Neural cell (in vitro differentiated cells): ENCODE measurements at regions not wholly inside any gene's neighbourhood (a gene's known extent, or its start where the extent isn't known, plus 50 kb on each side); places are given as distances from the start of the nearest gene placed in this dataset.

Source experiments
- H2AFZ ChIP-seq: fragments of 200-600, 300-800 bp; sonication (generic), shearing (Covaris generic); 2 replicates; pipeline ENCODE4 v1.6.0; 2014; ENCODE audit warnings: low read depth, mild to moderate bottlenecking, antibody characterized with exemption, low read length, moderate library complexity
- H3F3A ChIP-seq: fragments of 200-600 bp; shearing (Covaris generic); 2 replicates; pipeline ENCODE4 v1.6.1; 2016; ENCODE audit warnings: mild to moderate bottlenecking, moderate library complexity, mixed read lengths, antibody characterized with exemption, low read length; ENCODE audit not compliant: insufficient read depth, poor library complexity, severe bottlenecking
- H3K27ac ChIP-seq: fragments of 200-600, 300-800 bp; sonication (generic), shearing (Covaris generic); 2 replicates; pipeline ENCODE4 v1.5.1; 2014; ENCODE audit warnings: mild to moderate bottlenecking, low read length, moderate library complexity
- H3K27me3 ChIP-seq: fragments of 300-800, 200-600 bp; sonication (generic), shearing (Covaris generic); 2 replicates; pipeline ENCODE4 v1.6.0; 2014; ENCODE audit warnings: mild to moderate bottlenecking, low read depth, low read length, moderate library complexity; ENCODE audit not compliant: insufficient read depth
- H3K36me3 ChIP-seq: fragments of 300-800, 200-600 bp; sonication (generic), shearing (Covaris generic); 2 replicates; pipeline ENCODE4 v1.5.1; 2014; ENCODE audit warnings: mild to moderate bottlenecking, antibody characterized with exemption, low read length, moderate library complexity; ENCODE audit not compliant: insufficient read depth
- H3K4me2 ChIP-seq: fragments of 300-800, 200-600 bp; sonication (generic), shearing (Covaris generic); 2 replicates; pipeline ENCODE4 v1.6.0; 2014; ENCODE audit warnings: mild to moderate bottlenecking, low read length
- H3K4me3 ChIP-seq: fragments of 300-800, 200-600 bp; sonication (generic), shearing (Covaris generic); 2 replicates; pipeline ENCODE4 v1.5.1; 2014; ENCODE audit warnings: mild to moderate bottlenecking, low read length, moderate library complexity
- H3K79me2 ChIP-seq: fragments of 200-600 bp; shearing (Covaris generic); replicated peaks from 2 replicates; pipeline ENCODE4 v1.6.0; 2014; ENCODE audit warnings: mild to moderate bottlenecking, low read length, moderate library complexity; ENCODE audit not compliant: insufficient read depth
- H3K9ac ChIP-seq: fragments of 300-800, 200-600 bp; sonication (generic), shearing (Covaris generic); 2 replicates; pipeline ENCODE4 v1.6.1; 2016; ENCODE audit warnings: mild to moderate bottlenecking, low read length, mixed read lengths
- H3K9me2 ChIP-seq: fragments of 200-600 bp; shearing (Covaris generic); 2 replicates; pipeline ENCODE4 v1.6.1; 2016; ENCODE audit warnings: mild to moderate bottlenecking, low read length, mixed read lengths; ENCODE audit not compliant: insufficient read depth
- H3K9me3 ChIP-seq: fragments of 200-600, 300-800 bp; sonication (generic), shearing (Covaris generic); 2 replicates; pipeline ENCODE4 v1.6.1; 2016; ENCODE audit warnings: mild to moderate bottlenecking, mixed run types, low read length, moderate library complexity, mixed read lengths
- H4K20me1 ChIP-seq: fragments of 200-600 bp; shearing (Covaris generic); 2 replicates; pipeline ENCODE4 v1.6.1; 2016; ENCODE audit warnings: mild to moderate bottlenecking, mixed run types; ENCODE audit not compliant: insufficient read depth
- CTCF ChIP-seq: fragments of 450-650 bp; IDR thresholded peaks from 2 replicates; pipeline ENCODE4 v1.5.1; 2014; ENCODE audit warnings: antibody characterized with exemption, mild to moderate bottlenecking, moderate library complexity; ENCODE audit not compliant: poor library complexity, severe bottlenecking
- EP300 ChIP-seq: fragments of 450-650 bp; conservative IDR thresholded peaks from 2 replicates; pipeline ENCODE4 v1.6.1; 2014; ENCODE audit warnings: antibody characterized with exemption, mild to moderate bottlenecking, moderate library complexity; ENCODE audit not compliant: poor library complexity, severe bottlenecking
- EZH2 ChIP-seq: fragments of 200-600, 300-800 bp; shearing (Covaris generic), sonication (generic); IDR thresholded peaks from 2 replicates; pipeline ENCODE4 v1.6.1; 2014; ENCODE audit warnings: antibody characterized with exemption, low read length, borderline replicate concordance, mild to moderate bottlenecking; ENCODE audit not compliant: insufficient read depth, poor library complexity, severe bottlenecking
- MXI1 ChIP-seq: fragments of 450-650 bp; conservative IDR thresholded peaks from 2 replicates; pipeline ENCODE4 v1.6.1; 2014; ENCODE audit warnings: antibody characterized with exemption, mild to moderate bottlenecking; ENCODE audit not compliant: poor library complexity, severe bottlenecking
- POLR2AphosphoS5 ChIP-seq: IDR thresholded peaks from 2 replicates; pipeline ENCODE4 v1.6.1; 2012
- RAD21 ChIP-seq: fragments of 450-650 bp; conservative IDR thresholded peaks from 2 replicates; pipeline ENCODE4 v1.6.1; 2014; ENCODE audit warnings: antibody characterized with exemption, mild to moderate bottlenecking, moderate library complexity
- REST ChIP-seq: IDR thresholded peaks from 2 replicates; pipeline ENCODE4 v1.6.1; 2012; ENCODE audit warnings: borderline replicate concordance
- SMC3 ChIP-seq: fragments of 450-650 bp; conservative IDR thresholded peaks from 2 replicates; pipeline ENCODE4 v1.6.1; 2014; ENCODE audit warnings: antibody characterized with exemption, mild to moderate bottlenecking, moderate library complexity; ENCODE audit not compliant: poor library complexity
- TAF1 ChIP-seq: IDR thresholded peaks from 2 replicates; pipeline ENCODE4 v1.6.1; 2012; ENCODE audit warnings: low read depth

- no peaks in the 10 kb centered on the region for H3K9me3 ChIP-seq
- H3K27ac ChIP-seq = no peak overlapping the region
- H4K20me1 ChIP-seq = no peaks in the 10 kb centered on the region
- H3F3A ChIP-seq = no peaks in the 10 kb centered on the region
- H2AFZ ChIP-seq = no peak overlapping the region
- no peaks in the 10 kb centered on the region for H3K36me3 ChIP-seq
- no peaks in the 10 kb centered on the region for H3K79me2 ChIP-seq
- no peak overlapping the region for H3K4me2 ChIP-seq
- H3K9ac ChIP-seq = no peak overlapping the region
- TF ChIP-seq REST (no peak), EP300 (no peak), EZH2 (no peak), POLR2AphosphoS5 (no peak), CTCF (no peak), TAF1 (no peak), SMC3 (no peak), RAD21 (no peak), MXI1 (no peak)
- H3K4me3 ChIP-seq = no peak overlapping the region
- H3K27me3 ChIP-seq = no peaks in the 10 kb centered on the region
- H3K9me2 ChIP-seq = no peaks in the 10 kb centered on the region
Measured at GRCh38 chr4:56264873-56265272, 122.4 kb downstream of the AASDH start.

- Histone ChIP-seq H3K27ac (no peak overlapping the region), H3K4me3 (no peak overlapping the region), H3K36me3 (no peaks in the 10 kb centered on the region), H3F3A (no peaks in the 10 kb centered on the region), H3K4me2 (no peak overlapping the region), H2AFZ (no peak overlapping the region), H3K9ac (no peak overlapping the region), H3K27me3 (no peaks in the 10 kb centered on the region), H3K9me2 (no peaks in the 10 kb centered on the region), H3K79me2 (no peaks in the 10 kb centered on the region), H4K20me1 (no peaks in the 10 kb centered on the region), H3K9me3 (no peaks in the 10 kb centered on the region)
- no peak for TF ChIP-seq MXI1
- TF ChIP-seq SMC3 = no peak
- TF ChIP-seq RAD21 = no peak
- TF ChIP-seq POLR2AphosphoS5 = no peak
- no peak for TF ChIP-seq CTCF
- no peak for TF ChIP-seq TAF1
- no peak for TF ChIP-seq EP300
- TF ChIP-seq EZH2 = no peak
- no peak for TF ChIP-seq REST
Measured at GRCh38 chr4:56261027-56261426, 126.3 kb downstream of the AASDH start.
